ENCODE measurements at regions not wholly inside any gene's neighbourhood (a gene's known extent, or its start where the extent isn't known, plus 50 kb on each side); places are given as distances from the start of the nearest gene placed in this dataset.

GRCh38 chr20:11783102-11783850, 134.4 kb upstream of the BTBD3 start (continued):
- no peak for TF ChIP-seq ZNF687 (IDR thresholded peaks at IDR 0.05)
- no peak for TF ChIP-seq POLR2AphosphoS5 (IDR thresholded peaks at IDR 0.05; ENCODE audit: low read length)
- TF ChIP-seq NRF1 (conservative IDR thresholded peaks at IDR 0.05; ENCODE audit: low read depth, low read length) = no peak
- TF ChIP-seq NR2C2 (IDR thresholded peaks at IDR 0.05; ENCODE audit: borderline replicate concordance, control insufficient read depth, insufficient read length, low read depth) = no peak
- no peak for TF ChIP-seq ELK1 (IDR thresholded peaks at IDR 0.05; ENCODE audit: low read depth, low read length)
- no peak for TF ChIP-seq BCL11A (IDR thresholded peaks at IDR 0.05; ENCODE audit: low read depth, low read length)
- TF ChIP-seq CREM (IDR thresholded peaks at IDR 0.05; ENCODE audit: low read depth) = no peak
- TF ChIP-seq IKZF1 (conservative IDR thresholded peaks at IDR 0.05) = no peak
- TF ChIP-seq RELA (IDR thresholded peaks at IDR 0.05; ENCODE audit: borderline replicate concordance, partially characterized antibody) = no peak
- TF ChIP-seq ZBTB11 (CRISPR knock-in tag; IDR thresholded peaks at IDR 0.05) = no peak
- no peak for TF ChIP-seq ATF3 (IDR thresholded peaks at IDR 0.05; ENCODE audit: borderline replicate concordance, extremely low read depth, low read depth, low read length)

All from GM12878 (cell line).